HG03108 (cell line): ENCODE measurements at regions not wholly inside any gene's neighbourhood (a gene's known extent, or its start where the extent isn't known, plus 50 kb on each side); places are given as distances from the start of the nearest gene placed in this dataset.
"Not testable (repeated sequence)": the region's sequence is repeated elsewhere in the genome, so short reads cannot be mapped to it uniquely, and the experiment has no call there.

Source experiments
- ATAC-seq: cut with Tn5 transposase; IDR thresholded peaks from one replicate; pipeline ENCODE4 v1.9.1; 2021; ENCODE audit warnings: moderate library complexity; ENCODE audit not compliant: unreplicated experiment

DNA sequence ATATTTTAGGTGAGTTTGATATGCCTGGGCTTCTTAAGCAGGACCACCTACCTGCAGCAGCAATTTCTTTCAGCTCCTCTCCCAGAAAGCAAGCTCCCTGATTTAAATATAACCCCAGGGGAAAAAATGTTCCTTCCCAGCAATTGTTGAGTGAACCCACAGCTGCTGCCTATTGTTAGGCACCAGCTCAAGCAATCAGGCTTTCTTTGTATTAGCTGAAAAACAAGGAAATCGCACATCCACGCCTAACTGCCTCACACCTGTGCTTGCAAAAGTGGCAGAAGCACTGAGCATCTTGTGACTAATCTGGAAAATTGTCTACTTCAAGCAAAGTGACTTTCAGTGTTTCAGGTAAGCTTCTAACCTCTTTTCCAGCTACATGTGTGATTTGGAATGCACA is 432.2 kb downstream of the SMARCA1 start:
- ATAC-seq: no peak

DNA sequence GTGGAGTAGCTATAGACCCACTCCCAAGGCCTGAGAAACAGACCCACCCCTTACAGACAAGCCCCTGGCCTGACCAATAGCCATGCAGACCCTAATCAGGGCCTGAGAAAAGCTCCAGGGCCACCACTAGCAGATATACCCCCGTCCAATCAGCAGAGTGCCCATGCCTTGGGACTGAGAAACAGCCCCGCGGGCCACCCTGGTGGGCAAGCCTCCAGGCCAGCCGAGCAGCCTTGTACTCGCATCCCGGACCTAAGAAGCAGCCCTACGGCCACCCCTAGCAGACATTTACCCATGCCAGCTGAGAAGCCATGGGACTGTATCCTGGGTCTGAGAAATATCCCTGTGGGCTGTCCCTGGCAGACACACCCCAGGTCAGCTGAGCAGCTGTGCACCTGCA is 436.5 kb downstream of the SMARCA1 start:
- no peak for ATAC-seq

DNA sequence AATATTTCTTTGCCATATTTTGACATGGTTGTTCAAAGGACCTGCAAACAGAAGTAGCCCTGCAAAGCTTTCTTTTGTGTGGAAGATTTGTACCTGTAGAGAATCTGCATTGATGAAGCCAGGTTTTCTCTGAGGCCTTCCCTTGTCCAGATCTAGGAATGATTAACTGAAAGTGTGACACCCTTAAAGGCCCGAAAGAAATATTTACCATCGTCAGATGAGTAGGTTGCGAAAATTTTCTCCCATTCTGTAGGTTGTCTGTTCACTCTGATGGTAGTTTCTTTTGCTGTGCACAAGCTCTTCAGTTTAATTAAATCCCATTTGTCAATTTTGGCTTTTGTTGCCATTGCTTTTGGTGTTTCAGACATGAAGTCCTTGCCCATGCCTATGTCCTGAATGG is 439.0 kb downstream of the SMARCA1 start:
- not testable (repeated sequence) for ATAC-seq

DNA sequence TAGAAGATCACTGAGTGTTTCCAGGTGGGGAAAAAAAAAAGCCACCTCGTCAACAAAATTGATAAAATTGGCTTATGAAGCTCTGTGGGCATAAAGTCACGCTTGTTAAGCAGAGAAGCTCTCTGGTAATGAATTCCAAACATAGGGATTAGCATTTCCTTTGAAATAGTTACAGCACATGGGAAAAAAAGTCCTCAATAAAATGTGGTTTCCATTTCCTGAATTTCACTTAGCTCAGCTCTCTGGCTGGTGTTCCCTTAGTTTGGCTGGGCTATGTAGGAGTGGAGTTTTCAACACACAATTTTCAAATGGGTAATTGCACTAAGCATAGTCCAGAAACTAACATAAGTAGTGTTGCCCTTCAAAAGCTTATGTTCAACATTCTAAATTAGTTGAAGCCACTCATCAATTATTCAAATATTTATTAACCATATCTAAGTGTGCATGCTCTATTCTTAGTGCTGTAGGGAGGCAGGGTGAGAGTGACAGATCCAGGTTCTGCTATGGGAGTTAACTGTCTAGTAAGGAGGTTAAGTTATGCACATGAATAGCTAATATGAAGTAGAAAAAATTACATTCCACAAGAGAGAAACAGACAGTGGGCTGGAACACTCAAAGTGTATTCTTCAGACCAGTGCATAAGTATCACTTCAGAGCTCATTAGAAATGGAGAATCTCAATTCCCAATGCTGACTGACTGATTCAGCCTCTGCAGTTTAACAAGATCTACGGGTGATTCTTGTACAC is 445.7 kb downstream of the SMARCA1 start:
- no peak for ATAC-seq

DNA sequence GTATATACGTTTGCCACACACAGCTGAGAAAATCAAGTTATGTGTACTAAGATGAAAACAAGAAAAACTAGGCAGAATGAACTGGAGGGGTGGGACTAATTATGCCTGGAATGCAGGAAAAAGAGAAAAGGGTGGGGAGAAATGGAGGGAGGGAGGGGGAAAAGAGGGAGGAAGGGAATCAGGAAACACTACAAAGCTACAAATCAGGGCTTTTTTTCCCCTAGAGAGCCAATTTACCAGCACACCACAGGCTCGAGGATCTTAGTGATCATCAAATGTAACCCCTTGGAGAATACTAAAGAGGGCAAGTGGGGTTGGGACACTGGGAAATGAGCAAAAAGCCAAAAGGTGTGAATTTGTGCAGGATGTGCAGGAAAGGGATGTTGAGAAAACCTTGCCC is 451.9 kb downstream of the SMARCA1 start:
- ATAC-seq: no peak

DNA sequence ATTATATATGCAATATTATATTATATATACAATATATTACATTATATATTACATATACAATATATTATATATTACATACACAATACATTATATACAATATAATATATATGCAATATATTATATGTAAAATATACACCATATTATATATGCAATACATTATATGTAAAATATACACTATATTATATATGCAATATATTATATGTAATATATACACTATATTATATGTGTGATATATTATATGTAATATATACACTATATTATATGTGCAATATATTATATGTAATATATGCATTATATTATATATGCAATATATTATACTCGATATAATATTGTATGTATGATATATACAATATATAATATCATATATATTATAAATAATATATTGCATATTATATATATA is 457.4 kb downstream of the SMARCA1 start:
- no peak for ATAC-seq

DNA sequence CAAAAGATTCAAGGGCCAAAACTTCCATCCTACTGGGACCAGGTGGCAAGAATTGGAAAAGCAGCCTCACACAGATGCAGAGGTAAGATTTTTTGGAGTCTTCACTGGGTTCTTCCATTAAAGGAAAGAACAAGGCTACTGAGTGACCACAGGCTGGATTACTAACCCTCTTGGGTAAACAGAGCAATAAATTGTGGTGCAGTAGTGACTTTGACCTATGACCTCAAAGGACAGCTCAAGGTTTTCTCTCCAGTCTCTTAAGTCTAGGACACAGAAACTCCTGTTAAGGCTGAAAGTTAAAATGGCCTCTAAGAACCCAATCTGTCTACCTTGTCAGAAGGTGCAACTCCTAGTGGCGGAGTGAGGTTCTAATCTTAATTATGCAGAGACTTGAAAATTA is 464.9 kb downstream of the SMARCA1 start:
- no peak for ATAC-seq

DNA sequence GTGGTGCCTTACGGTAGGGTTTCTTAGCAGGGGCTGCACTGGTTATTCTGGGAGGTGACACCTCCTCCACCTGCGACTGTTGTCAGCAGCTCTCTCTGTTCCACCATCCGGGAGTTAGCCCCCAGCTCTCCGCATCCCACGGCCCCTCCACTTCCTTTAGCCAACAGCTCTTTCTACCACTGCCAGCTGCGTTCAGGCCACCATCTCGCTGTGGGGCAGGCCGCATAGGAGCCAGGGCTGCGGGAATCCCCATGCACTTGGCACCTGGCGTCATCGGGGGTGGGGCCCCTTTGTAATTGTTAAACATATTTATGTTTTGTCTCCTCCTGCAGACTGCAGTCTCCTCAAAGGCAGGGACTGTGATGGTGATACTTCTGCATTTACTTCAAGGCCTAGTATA is 480.2 kb downstream of the SMARCA1 start:
- ATAC-seq: no peak

DNA sequence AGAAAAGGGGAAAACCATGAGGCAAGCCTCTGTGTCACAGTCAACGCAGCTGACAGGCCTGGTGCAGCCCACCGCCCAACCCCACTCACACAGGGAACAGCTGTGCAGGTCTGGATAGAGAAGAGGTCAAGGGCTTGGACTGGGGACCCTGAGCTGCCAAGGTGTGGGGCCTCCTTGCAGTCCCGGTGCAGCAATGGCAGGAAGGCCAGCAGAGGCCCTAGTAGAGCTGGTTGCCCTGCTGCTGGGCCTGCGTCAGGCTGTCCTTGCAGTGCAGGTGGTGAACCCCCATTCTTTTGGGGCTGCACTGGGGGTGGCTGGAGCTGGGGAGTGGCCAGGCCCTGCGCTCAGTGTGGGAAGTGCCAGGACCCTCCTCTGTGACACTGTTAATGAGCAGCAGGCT is 482.0 kb downstream of the SMARCA1 start:
- ATAC-seq: no peak

DNA sequence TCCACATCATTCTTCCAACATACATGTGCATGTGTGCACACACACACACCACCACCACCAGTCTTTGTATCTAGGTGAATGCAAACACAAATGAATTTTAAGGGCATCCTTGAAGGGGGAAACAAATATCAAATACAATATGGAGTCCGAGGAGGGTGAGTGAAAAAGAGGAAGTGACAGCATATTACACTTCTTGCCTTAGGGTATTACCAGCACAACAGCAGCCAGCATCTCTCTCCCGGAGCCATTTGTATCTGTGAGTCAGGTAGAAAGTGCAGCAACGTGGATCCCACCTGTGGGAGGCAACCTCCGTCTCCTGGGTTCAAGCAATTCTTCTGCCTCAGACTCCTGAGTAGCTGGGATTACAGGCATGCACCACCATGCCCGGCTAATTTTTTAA is 483.2 kb downstream of the SMARCA1 start:
- no peak for ATAC-seq

DNA sequence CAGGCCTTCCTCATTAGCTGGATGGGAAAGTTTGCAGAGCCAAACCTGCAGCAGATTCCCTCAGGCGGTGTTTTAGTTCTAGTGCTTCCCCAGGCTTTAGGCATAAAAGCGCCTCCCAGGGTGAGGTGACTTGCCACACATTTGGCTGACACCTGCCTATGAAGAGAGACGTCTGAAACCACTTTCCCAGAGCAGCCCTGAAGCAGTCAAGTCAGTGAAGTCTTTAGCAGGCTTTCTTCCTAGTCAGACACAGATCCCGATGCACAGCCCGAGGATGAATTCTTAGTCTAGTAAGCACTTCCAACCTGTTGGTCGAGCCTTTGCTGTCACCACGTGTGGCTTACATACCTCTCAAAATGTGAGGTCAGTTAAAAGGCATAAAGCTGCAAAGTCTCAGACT is 484.1 kb downstream of the SMARCA1 start:
- ATAC-seq: no peak

DNA sequence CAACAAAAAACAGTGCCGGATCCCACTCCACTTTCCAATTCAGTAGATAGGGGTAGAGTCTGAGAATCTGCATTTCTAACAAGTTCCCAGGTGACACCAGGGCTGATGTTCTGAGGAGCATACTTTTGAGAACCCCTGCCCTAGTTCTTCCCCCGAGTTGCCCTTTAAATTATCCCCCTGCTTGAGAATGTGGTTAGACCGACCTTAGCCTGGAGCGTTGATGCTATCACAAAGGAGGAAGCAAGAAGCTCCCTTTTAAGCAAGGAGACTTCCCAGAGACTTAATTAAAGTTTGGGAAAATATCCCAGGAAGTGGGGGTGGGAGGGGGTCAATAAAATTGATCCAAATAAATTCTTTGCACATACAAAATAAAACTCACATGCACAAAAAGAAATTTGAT is 485.9 kb downstream of the SMARCA1 start:
- no peak for ATAC-seq

DNA sequence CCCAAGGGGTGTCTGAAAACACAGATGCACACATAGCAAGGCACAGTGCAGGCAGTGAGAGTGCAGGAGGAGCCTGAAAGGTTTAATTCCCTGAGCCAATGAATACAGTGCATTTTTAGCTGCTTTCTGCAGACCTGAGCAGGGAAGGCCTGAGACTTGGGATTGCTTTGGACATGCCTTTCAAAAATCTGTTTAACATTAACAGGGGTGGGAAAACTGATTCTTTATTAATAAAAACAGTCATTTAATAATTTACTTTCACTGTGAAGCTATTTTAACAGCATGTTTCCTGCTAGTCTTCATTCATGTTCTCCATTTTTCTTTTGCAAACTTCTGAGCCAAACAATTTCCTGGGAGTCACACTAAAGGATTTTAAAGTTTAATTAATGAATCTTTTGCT is 488.1 kb downstream of the SMARCA1 start:
- ATAC-seq: no peak

DNA sequence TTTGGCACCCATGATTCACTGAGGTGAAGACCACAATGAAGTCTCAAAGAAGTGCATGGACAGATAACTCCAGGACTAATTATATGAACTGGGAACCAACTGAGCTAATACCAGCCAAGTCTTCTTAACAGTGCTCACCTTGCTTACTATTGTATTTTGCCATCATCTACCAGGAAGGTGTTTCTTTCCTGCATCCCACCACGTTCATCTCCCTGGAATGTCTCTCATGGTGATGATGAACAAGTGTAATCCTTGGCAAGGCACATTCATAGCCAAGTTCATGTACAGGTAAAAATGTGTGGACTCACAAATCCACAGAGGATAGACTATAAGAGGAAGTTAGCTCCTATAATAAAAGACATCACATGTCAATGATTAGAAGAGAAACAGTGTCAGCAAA is 489.1 kb downstream of the SMARCA1 start:
- ATAC-seq: no peak

DNA sequence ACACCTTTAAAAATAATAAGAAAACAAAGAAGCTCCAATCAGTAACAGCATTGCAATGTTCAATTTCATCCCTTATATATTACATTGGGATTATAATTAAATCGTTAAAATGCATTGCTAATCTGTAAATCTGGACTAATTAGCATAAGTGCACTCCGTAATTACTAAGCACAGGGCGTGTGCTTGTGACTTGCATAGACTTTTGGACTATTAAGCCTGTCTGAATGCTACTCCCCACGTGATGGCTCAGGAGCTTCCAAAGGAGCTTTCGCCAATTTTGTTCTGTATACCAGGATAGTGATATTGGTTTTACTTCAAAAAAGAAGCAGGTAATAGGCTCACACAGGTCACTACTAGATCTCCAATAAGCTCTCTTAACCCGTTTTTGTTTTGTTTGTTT is 497.1 kb downstream of the SMARCA1 start:
- no peak for ATAC-seq

DNA sequence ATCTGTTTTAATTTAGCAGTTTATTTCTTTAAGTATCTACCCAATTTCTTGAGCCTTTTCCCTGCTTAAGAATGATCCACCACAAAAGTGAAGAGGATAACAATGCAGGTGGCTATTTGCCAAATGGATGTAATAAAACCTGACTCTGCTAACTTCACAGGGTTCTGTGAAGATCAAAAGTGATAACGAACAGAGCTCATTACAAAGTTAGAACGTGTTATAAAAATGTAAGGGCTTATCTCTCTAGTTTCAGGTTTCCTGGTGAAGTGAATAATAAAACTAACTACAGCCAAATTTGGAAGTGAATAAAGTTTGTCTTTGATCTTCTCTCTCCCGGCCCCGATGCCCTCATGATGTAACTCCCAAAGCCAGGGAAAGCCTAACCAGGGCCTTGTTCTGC is 497.9 kb downstream of the SMARCA1 start:
- no peak for ATAC-seq

DNA sequence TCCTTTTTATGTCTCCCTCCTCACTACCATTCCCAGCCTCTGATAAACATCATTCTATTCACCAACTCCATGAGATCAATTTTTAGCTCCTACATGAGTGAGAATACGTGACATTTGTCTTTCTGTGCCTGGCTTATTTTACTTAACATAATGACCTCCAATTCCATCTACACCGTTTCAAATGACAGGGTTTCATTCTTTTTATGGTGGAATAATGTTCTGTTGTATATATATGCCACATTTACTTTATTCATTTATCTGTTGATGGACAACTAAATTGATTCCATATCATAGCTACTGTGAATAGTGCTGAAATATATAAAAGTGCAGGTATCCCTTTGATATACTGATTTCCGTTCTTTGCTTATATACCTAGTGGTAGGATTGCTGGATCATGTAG is 503.9 kb downstream of the SMARCA1 start:
- no peak for ATAC-seq

DNA sequence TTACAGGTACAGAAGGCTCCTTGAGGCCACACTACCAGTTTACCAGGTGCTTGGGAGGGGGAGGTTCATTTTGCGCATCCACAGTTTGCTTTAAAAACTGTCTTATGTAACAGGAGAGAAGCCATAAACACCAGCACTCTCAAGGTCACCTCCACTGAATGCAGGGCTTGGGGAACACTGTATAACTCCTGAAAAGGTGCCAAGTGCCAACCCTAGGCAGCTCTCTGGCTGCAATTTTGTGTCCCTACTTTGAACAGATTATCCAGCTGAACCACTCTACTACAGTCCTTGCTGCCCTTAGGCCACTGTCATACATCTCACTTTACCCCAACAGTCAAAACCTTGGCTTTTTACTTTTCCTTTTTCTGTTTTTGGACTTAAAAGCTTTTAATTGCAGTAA is 507.9 kb downstream of the SMARCA1 start:
- no peak for ATAC-seq

DNA sequence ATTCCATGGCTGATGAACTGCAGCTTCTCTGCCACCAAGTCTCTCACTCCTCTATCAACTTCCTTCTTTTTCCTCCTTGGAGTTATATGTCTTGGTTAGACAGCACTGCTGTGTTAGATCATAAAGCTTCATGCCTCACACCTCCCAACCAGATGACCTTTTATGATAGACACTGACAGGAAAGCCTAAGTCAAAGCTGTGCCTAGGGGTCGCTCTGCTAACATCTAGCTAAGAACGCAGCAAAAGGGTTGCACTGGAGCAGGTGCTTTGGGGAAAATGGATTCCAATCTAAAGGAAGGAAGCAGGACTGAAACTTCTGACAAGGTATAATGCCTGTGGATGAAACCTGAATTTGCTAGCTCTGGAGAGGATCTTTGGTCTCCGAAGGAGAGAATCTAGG is 509.7 kb downstream of the SMARCA1 start:
- ATAC-seq: no peak

DNA sequence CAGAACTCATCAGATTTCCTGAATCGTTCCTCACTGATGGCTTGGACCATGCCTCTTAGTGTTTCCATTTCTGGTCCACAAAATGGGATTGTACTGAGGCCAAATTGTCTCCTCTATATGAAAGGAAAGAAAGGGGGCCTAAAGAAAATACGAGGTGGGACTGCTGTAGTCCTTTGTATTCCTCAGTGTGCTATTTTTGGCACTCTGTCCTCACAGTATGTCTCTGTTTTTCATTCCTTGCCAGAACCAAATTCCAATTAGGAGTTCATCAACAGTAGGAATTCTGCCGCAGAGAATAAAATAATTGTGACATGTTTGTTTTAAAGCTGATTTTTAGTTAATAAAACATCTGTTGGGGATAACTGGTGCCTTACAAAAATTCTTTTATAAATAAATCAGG is 515.7 kb downstream of the SMARCA1 start:
- ATAC-seq: no peak

DNA sequence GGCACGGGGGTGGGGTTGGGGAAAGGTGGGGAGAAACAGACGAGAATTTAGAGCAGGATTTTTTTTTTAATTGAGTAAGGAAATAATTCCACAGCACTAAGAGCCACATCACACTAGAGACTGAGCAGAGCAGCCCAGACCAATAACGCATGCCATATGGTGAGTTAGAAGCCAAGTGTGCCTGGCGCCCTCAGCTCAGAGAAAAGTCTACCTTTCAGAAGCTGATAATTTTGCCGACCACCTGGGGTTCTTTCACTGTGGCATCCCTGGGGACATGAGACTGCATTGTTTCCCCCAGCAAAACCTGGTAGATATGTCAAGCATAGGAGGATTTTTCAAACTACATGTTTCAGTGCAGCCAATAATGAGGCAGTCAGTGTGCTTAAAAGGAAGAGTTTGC is 516.8 kb downstream of the SMARCA1 start:
- ATAC-seq: no peak

DNA sequence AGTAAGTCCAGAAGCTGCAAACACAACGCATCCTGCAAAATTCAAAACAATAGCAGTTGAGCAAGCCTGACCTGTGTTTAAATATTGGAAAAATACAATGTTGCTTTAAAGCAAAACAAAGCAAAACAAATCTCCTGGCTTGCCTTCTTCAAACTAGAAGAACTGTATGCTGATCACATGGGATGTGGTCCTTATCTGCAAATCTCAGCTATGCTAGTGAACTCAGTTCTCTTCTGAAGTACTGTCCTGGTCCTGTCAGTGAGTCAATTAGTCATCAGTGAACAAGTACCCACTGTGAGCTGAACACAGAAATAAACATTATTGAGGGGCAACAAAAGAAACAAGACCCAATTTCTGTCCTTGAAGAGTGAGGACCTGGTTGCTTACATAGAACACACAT is 522.5 kb downstream of the SMARCA1 start:
- ATAC-seq: no peak

DNA sequence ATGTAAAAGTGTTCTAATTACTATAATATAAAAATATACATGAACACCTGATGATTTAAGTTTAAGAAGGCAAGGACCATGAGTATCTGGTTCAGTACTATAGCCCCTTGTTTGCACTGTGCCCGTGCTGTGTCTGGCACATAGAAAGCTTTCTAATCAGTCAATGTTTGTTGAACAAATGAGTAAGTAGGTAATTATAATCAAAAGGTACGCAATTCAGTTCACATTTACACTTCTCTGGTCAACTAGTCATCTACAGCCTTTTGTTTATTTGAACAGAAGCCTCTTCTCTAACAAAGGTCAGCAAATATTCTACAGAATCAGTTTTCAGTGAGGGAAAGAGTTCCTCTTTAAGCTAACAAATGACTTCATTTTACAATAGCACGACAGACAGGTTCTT is 523.3 kb downstream of the SMARCA1 start:
- no peak for ATAC-seq
